GM18517 (cell line): ENCODE measurements at regions not wholly inside any gene's neighbourhood (a gene's known extent, or its start where the extent isn't known, plus 50 kb on each side); places are given as distances from the start of the nearest gene placed in this dataset.
"Not testable (repeated sequence)": the region's sequence is repeated elsewhere in the genome, so short reads cannot be mapped to it uniquely, and the experiment has no call there.

Experiments
- ATAC-seq: cut with Tn5 transposase; IDR thresholded peaks from one replicate; pipeline ENCODE4 v1.9.1; 2021; ENCODE audit warnings: mild to moderate bottlenecking, moderate library complexity; ENCODE audit not compliant: unreplicated experiment

- ATAC-seq, result no peak
Observed at GRCh38 chr9:32015795-32016194, 368.6 kb upstream of the ACO1 start.

GRCh38 chr9:32045513-32045912, 338.9 kb upstream of the ACO1 start:
- ATAC-seq, result no peak

GRCh38 chr9:32067261-32067660, 317.2 kb upstream of the ACO1 start:
- no peak for ATAC-seq

- ATAC-seq, result peak; percentile 52
Observed at GRCh38 chr9:32069169-32069813, 315.2 kb upstream of the ACO1 start.

GRCh38 chr9:32069969-32070368, 314.5 kb upstream of the ACO1 start:
- no peak for ATAC-seq

- no peak for ATAC-seq
Observed at GRCh38 chr9:32072570-32072969, 311.9 kb upstream of the ACO1 start.

GRCh38 chr9:32092031-32092430, 292.4 kb upstream of the ACO1 start:
- no peak for ATAC-seq

GRCh38 chr9:32117291-32117690, 267.2 kb upstream of the ACO1 start:
- ATAC-seq, result no peak

GRCh38 chr9:32128546-32128945, 255.9 kb upstream of the ACO1 start:
- ATAC-seq, result no peak

- ATAC-seq, result not testable (repeated sequence)
Observed at GRCh38 chr9:32130709-32131108, 253.7 kb upstream of the ACO1 start.

- no peak for ATAC-seq
Observed at GRCh38 chr9:32136700-32137339, 247.6 kb upstream of the ACO1 start.

GRCh38 chr9:32142074-32142473, 242.4 kb upstream of the ACO1 start:
- ATAC-seq, result no peak

GRCh38 chr9:32148553-32148952, 235.9 kb upstream of the ACO1 start:
- ATAC-seq, result not testable (repeated sequence)

- peak; percentile 18 for ATAC-seq
Observed at GRCh38 chr9:32161209-32161608, 223.2 kb upstream of the ACO1 start.

- ATAC-seq, result peak; percentile 89
Observed at GRCh38 chr9:32161720-32162119, 222.7 kb upstream of the ACO1 start.

- ATAC-seq, result not testable (repeated sequence)
Observed at GRCh38 chr9:32166316-32166715, 218.1 kb upstream of the ACO1 start.

- no peak for ATAC-seq
Observed at GRCh38 chr9:32171339-32171738, 213.1 kb upstream of the ACO1 start.

- no peak for ATAC-seq
Observed at GRCh38 chr9:32172256-32172655, 212.2 kb upstream of the ACO1 start.

GRCh38 chr9:32177396-32177795, 207.0 kb upstream of the ACO1 start:
- no peak for ATAC-seq

- no peak for ATAC-seq
Observed at GRCh38 chr9:32180597-32180996, 203.8 kb upstream of the ACO1 start.

GRCh38 chr9:32200241-32200640, 184.2 kb upstream of the ACO1 start:
- no peak for ATAC-seq

GRCh38 chr9:32200896-32201295, 183.5 kb upstream of the ACO1 start:
- no peak for ATAC-seq

- ATAC-seq, result not testable (repeated sequence)
Observed at GRCh38 chr9:32209164-32209563, 175.3 kb upstream of the ACO1 start.
